ENCODE measurements at regions not wholly inside any gene's neighbourhood (a gene's known extent, or its start where the extent isn't known, plus 50 kb on each side); places are given as distances from the start of the nearest gene placed in this dataset.

GRCh38 chrX:141439651-141440050, 144.9 kb downstream of the SPANXA1 start:
- no peak for TF ChIP-seq CTCF (IDR thresholded peaks at IDR 0.05; ENCODE audit: low read depth, low read length)

GRCh38 chrX:141415889-141416288, 168.6 kb downstream of the SPANXA1 start:
- no peaks in the 10 kb centered on the region for H3K4me1 ChIP-seq (ENCODE audit: low read depth)
- no peaks in the 10 kb centered on the region for H3K36me3 ChIP-seq
- H3K27ac ChIP-seq, result no peak overlapping the region
- no peak for DNase-seq (ENCODE audit: low read depth in 1 of 2, low spot score in 1 of 2)
- H3K4me3 ChIP-seq, result no peak overlapping the region
- no peaks in the 10 kb centered on the region for H3K9me3 ChIP-seq (ENCODE audit: low read depth)
- no peaks in the 10 kb centered on the region for H3K27me3 ChIP-seq
- no peak for TF ChIP-seq CTCF (IDR thresholded peaks at IDR 0.05; ENCODE audit: low read depth, low read length)

More at GRCh38 chrX:141439651-141440050, 144.9 kb downstream of the SPANXA1 start:
- no peaks in the 10 kb centered on the region for H3K4me1 ChIP-seq (ENCODE audit: low read depth)
- no peaks in the 10 kb centered on the region for H3K36me3 ChIP-seq
- peak in 1 of 2 donors; percentile 4 for DNase-seq (ENCODE audit: low read depth in 1 of 2, low spot score in 1 of 2)
- H3K27me3 ChIP-seq, result no peaks in the 10 kb centered on the region
- H3K9me3 ChIP-seq (ENCODE audit: low read depth), result no peaks in the 10 kb centered on the region
- no peak overlapping the region for H3K4me3 ChIP-seq
- H3K27ac ChIP-seq, result no peak overlapping the region

GRCh38 chrX:141405853-141406492, 163.7 kb upstream of the SPANXC start:
- TF ChIP-seq CTCF (IDR thresholded peaks at IDR 0.05; ENCODE audit: low read depth, low read length), result no peak
- no peaks in the 10 kb centered on the region for H3K27me3 ChIP-seq
- DNase-seq (ENCODE audit: low read depth in 1 of 2, low spot score in 1 of 2), result peak in 1 of 2 donors; percentile 71

GRCh38 chrX:141405486-141405852, 163.2 kb upstream of the SPANXC start:
- no peak for TF ChIP-seq CTCF (IDR thresholded peaks at IDR 0.05; ENCODE audit: low read depth, low read length)
- Histone ChIP-seq H3K27ac (no peak overlapping the region), H3K9me3 (ENCODE audit: low read depth) (no peaks in the 10 kb centered on the region), H3K4me3 (no peak overlapping the region), H3K27me3 (no peaks in the 10 kb centered on the region), H3K4me1 (ENCODE audit: low read depth) (no peaks in the 10 kb centered on the region), H3K36me3 (no peaks in the 10 kb centered on the region)
- peak in 1 of 2 donors; percentile 23 for DNase-seq (ENCODE audit: low read depth in 1 of 2, low spot score in 1 of 2)

More at GRCh38 chrX:141405853-141406492, 163.7 kb upstream of the SPANXC start:
- H3K36me3 ChIP-seq, result no peaks in the 10 kb centered on the region
- no peaks in the 10 kb centered on the region for H3K9me3 ChIP-seq (ENCODE audit: low read depth)
- H3K4me1 ChIP-seq (ENCODE audit: low read depth), result no peaks in the 10 kb centered on the region
- no peak overlapping the region for H3K4me3 ChIP-seq
- H3K27ac ChIP-seq, result no peak overlapping the region

- Histone ChIP-seq H3K4me3 (no peak overlapping the region), H3K36me3 (no peaks in the 10 kb centered on the region), H3K9me3 (ENCODE audit: low read depth) (no peaks in the 10 kb centered on the region), H3K27me3 (no peaks in the 10 kb centered on the region), H3K27ac (no peak overlapping the region), H3K4me1 (ENCODE audit: low read depth) (no peaks in the 10 kb centered on the region)
- no peak for TF ChIP-seq CTCF (IDR thresholded peaks at IDR 0.05; ENCODE audit: low read depth, low read length)
- DNase-seq (ENCODE audit: low read depth in 1 of 2, low spot score in 1 of 2), result no peak
Observed at GRCh38 chrX:141402897-141403610, 160.7 kb upstream of the SPANXC start.
